ENCODE measurements at regions not wholly inside any gene's neighbourhood (a gene's known extent, or its start where the extent isn't known, plus 50 kb on each side); places are given as distances from the start of the nearest gene placed in this dataset.
A peak's percentile ranks its signal among the peaks of the same experiment; 100 is the strongest.

GRCh38 chr1:25024615-25025350 is 94.7 kb upstream of the RUNX3 start:
- TF ChIP-seq POLR2A (IDR thresholded peaks at IDR 0.05; ENCODE audit: extremely low read depth, insufficient read length) (no peak), MYC (IDR thresholded peaks at IDR 0.05; ENCODE audit: low read depth, low read length) (no peak)
- TF ChIP-seq, protein P1, sequence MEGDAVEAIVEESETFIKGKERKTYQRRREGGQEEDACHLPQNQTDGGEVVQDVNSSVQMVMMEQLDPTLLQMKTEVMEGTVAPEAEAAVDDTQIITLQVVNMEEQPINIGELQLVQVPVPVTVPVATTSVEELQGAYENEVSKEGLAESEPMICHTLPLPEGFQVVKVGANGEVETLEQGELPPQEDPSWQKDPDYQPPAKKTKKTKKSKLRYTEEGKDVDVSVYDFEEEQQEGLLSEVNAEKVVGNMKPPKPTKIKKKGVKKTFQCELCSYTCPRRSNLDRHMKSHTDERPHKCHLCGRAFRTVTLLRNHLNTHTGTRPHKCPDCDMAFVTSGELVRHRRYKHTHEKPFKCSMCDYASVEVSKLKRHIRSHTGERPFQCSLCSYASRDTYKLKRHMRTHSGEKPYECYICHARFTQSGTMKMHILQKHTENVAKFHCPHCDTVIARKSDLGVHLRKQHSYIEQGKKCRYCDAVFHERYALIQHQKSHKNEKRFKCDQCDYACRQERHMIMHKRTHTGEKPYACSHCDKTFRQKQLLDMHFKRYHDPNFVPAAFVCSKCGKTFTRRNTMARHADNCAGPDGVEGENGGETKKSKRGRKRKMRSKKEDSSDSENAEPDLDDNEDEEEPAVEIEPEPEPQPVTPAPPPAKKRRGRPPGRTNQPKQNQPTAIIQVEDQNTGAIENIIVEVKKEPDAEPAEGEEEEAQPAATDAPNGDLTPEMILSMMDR (IDR thresholded peaks at IDR 0.05; ENCODE audit: low read depth, low read length): no peak
- TF ChIP-seq, protein P2, sequence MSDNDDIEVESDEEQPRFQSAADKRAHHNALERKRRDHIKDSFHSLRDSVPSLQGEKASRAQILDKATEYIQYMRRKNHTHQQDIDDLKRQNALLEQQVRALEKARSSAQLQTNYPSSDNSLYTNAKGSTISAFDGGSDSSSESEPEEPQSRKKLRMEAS (IDR thresholded peaks at IDR 0.05; ENCODE audit: low read depth, low read length): no peak
- DNase-seq (ENCODE audit: low read depth): no peak
- H3K4me3 ChIP-seq (ENCODE audit: low read depth, low read length): no peak overlapping the region

DNA sequence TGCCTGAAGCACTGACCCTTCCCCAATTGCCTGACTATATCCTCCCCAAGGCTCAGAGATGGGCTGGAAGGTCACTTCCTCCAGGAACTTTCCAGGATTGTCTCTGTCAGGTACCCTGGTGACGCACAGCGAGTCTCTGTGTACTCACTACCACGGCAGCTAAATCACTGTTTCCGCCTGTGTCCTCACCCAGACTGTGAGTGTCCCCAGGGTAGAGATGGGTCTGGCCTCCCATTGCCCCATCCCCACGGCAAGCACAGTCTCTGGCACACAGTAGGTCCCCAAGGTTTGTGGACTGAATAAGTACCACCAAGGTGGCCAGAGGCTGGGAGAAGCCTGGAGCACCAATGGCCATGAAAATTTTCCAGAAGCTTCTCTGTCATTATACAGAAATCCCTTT is 93.8 kb upstream of the RUNX3 start:
- DNase-seq (ENCODE audit: low read depth): no peak
- TF ChIP-seq, protein P2 (IDR thresholded peaks at IDR 0.05; ENCODE audit: low read depth, low read length): no peak
- TF ChIP-seq MYC (IDR thresholded peaks at IDR 0.05; ENCODE audit: low read depth, low read length): no peak
- TF ChIP-seq POLR2A (IDR thresholded peaks at IDR 0.05; ENCODE audit: extremely low read depth, insufficient read length): no peak
- TF ChIP-seq, protein P1 (IDR thresholded peaks at IDR 0.05; ENCODE audit: low read depth, low read length): no peak
- H3K4me3 ChIP-seq (ENCODE audit: low read depth, low read length): no peak overlapping the region

DNA sequence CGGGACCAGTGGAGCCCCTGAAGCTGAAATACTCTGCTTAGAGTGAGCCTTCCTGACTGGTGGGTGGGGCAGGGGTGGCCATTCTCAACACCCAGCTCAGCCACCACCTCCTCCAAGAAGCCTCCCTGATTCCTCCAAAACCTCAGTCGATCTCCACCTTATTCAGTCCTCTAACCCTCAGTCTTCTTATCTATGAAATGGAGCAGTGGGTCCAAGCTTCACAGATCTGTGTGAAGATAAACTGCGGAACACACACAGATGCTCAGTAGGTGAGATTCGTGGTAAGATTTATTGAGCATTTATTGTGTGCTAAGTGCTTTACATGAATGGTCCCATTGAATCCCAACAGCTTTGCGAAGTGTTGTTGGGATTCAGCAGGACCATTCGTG is 93.1 kb upstream of the RUNX3 start:
- no peak for DNase-seq (ENCODE audit: low read depth)
- H3K4me3 ChIP-seq (ENCODE audit: low read depth, low read length): no peak overlapping the region
- TF ChIP-seq, protein P1 (IDR thresholded peaks at IDR 0.05; ENCODE audit: low read depth, low read length): no peak
- TF ChIP-seq, protein P2 (IDR thresholded peaks at IDR 0.05; ENCODE audit: low read depth, low read length): no peak
- no peak for TF ChIP-seq MYC (IDR thresholded peaks at IDR 0.05; ENCODE audit: low read depth, low read length)
- TF ChIP-seq POLR2A (IDR thresholded peaks at IDR 0.05; ENCODE audit: extremely low read depth, insufficient read length): no peak

GRCh38 chr1:25022361-25023189 is 92.5 kb upstream of the RUNX3 start:
- DNase-seq (ENCODE audit: low read depth): peak; percentile 94
- TF ChIP-seq, protein P2 (IDR thresholded peaks at IDR 0.05; ENCODE audit: low read depth, low read length): peak; percentile 55
- TF ChIP-seq POLR2A (IDR thresholded peaks at IDR 0.05; ENCODE audit: extremely low read depth, insufficient read length): no peak
- no peak overlapping the region for H3K4me3 ChIP-seq (ENCODE audit: low read depth, low read length)

DNA sequence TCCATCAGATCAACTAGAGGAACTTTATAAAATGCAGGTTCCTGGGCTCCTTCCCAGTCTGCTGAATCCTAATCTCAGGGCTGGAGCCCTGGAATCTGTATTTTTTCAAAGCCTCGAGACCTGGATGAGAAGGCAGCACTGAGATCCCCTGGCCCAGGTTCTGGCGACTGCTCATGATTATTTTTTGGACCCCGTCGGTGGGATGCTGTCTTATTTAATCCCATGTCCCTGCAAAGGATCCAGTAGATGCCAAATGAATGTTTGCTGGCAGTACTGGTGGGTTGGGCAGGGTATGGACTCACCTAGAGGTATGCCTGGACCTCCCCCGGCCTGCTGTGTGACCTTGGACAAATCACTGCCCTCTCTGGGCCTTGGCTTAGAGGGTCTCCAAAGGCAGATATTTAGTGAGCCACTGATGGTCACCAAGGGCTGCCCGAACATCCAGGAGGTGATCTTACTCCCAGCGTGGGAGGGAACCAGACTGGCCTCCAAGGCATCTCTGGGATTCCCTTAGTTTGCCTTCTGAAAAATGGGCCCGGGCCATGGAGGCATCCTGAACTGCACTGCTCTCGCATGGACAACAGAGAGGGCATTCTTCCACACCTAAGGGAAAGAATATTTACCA is 91.6 kb upstream of the RUNX3 start:
- TF ChIP-seq, protein P2 (IDR thresholded peaks at IDR 0.05; ENCODE audit: low read depth, low read length): no peak
- no peak for TF ChIP-seq POLR2A (IDR thresholded peaks at IDR 0.05; ENCODE audit: extremely low read depth, insufficient read length)
- TF ChIP-seq, protein P1 (IDR thresholded peaks at IDR 0.05; ENCODE audit: low read depth, low read length): no peak
- no peak overlapping the region for H3K4me3 ChIP-seq (ENCODE audit: low read depth, low read length)

More for the DNA sequence above, 91.6 kb upstream of the RUNX3 start:
- no peak for DNase-seq (ENCODE audit: low read depth)

All from NB4 (cell line).